ENCODE measurements at regions not wholly inside any gene's neighbourhood (a gene's known extent, or its start where the extent isn't known, plus 50 kb on each side); places are given as distances from the start of the nearest gene placed in this dataset.

DNA sequence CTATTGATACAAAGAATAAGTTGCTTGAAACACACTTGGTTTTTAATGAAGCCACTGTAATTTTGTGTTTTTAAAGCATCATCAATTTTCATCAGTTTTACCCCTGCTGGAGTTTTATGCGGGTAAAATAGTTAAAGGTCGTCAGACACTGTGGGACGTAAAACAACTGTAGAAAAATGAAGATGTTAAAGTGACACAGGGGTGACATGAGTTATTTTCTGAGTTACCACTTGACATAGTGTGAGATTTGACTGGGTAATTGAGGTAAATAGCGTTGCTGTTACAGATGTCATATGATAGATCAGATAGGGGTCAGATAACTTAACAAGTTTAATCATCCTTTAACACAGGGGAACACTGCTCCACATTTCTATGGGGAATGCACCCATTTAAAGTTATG, 297.6 kb downstream of the CHL1 start:
- no peaks in the 10 kb centered on the region for H3K4me1 ChIP-seq (ENCODE audit: insufficient read depth, poor library complexity, severe bottlenecking)
- H3K9me3 ChIP-seq (ENCODE audit: severe bottlenecking), result no peaks in the 10 kb centered on the region
- no peaks in the 10 kb centered on the region for H3K36me3 ChIP-seq (ENCODE audit: low read depth)
- no peak for ATAC-seq (ENCODE audit: low read depth)
- no peak overlapping the region for H3K27ac ChIP-seq (ENCODE audit: poor library complexity, severe bottlenecking)
- no peak for DNase-seq (ENCODE audit: low spot score)
- TF ChIP-seq, protein P1, sequence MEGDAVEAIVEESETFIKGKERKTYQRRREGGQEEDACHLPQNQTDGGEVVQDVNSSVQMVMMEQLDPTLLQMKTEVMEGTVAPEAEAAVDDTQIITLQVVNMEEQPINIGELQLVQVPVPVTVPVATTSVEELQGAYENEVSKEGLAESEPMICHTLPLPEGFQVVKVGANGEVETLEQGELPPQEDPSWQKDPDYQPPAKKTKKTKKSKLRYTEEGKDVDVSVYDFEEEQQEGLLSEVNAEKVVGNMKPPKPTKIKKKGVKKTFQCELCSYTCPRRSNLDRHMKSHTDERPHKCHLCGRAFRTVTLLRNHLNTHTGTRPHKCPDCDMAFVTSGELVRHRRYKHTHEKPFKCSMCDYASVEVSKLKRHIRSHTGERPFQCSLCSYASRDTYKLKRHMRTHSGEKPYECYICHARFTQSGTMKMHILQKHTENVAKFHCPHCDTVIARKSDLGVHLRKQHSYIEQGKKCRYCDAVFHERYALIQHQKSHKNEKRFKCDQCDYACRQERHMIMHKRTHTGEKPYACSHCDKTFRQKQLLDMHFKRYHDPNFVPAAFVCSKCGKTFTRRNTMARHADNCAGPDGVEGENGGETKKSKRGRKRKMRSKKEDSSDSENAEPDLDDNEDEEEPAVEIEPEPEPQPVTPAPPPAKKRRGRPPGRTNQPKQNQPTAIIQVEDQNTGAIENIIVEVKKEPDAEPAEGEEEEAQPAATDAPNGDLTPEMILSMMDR (IDR thresholded peaks at IDR 0.05; ENCODE audit: poor library complexity, severe bottlenecking), result no peak
- no peak overlapping the region for H3K4me3 ChIP-seq (ENCODE audit: severe bottlenecking)
- H3K27me3 ChIP-seq (ENCODE audit: insufficient read depth, poor library complexity, severe bottlenecking), result no peaks in the 10 kb centered on the region

DNA sequence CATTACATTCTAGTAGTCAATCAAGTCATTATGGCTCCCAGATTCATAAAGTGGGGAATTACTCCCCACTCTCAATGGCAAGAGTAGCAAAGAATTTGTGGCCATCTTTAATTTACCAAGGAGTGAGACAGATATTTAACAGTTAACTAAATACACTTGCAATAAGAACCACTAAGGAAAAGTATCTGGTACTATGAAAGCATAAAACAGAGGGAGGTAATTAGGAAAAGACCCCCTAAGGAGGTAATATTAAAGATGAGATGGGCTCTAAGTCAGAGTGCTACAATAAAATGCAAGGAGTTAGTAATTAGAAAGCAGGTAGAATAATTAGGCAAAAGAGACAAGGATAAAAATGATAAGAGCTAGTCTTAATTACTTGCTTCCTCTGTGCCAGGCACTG, 301.9 kb downstream of the CHL1 start:
- no peaks in the 10 kb centered on the region for H3K4me1 ChIP-seq (ENCODE audit: insufficient read depth, poor library complexity, severe bottlenecking)
- DNase-seq (ENCODE audit: low spot score), result no peak
- no peaks in the 10 kb centered on the region for H3K9me3 ChIP-seq (ENCODE audit: severe bottlenecking)
- no peak overlapping the region for H3K27ac ChIP-seq (ENCODE audit: poor library complexity, severe bottlenecking)
- no peak overlapping the region for H3K4me3 ChIP-seq (ENCODE audit: severe bottlenecking)
- TF ChIP-seq, protein P1 (IDR thresholded peaks at IDR 0.05; ENCODE audit: poor library complexity, severe bottlenecking), result no peak
- ATAC-seq (ENCODE audit: low read depth), result no peak
- no peaks in the 10 kb centered on the region for H3K36me3 ChIP-seq (ENCODE audit: low read depth)
- H3K27me3 ChIP-seq (ENCODE audit: insufficient read depth, poor library complexity, severe bottlenecking), result no peaks in the 10 kb centered on the region

DNA sequence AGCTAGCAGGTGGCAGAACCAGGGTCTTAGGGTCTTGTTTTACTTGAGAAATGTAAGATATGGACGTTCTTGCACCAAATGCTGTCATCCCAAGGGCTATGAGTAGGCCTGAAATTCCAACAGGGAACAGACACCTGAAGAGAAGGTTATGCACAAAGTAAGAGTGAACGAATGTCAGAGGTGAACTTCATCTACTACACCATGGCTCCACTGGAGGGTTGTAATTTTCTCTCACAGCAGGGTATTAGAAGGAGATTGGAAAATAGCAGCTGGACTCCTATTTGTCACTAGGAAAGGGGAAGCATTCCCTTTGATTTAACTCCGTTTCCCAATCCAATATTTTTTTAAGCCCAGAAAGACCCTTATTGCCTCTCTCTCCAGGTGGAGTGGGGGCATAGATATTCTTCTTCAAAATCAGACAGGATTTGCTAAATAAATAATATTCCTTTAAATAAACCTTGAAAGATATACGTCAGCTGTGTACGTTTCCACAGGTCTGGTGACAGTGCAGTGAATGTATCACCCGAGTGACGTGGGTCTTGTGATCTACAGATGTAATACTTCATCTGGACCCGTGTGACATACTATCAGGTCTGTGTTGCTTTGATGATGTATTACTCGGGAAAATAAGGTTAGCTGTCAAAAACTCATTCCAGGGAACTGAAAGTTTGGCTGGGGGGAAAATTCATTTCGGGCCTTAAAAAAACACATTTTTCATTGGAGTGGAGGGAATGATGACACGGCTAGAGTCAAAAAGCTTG, 302.6 kb downstream of the CHL1 start:
- Histone ChIP-seq H3K27ac (ENCODE audit: poor library complexity, severe bottlenecking) (no peak overlapping the region), H3K27me3 (ENCODE audit: insufficient read depth, poor library complexity, severe bottlenecking) (no peaks in the 10 kb centered on the region), H3K36me3 (ENCODE audit: low read depth) (no peaks in the 10 kb centered on the region), H3K4me3 (ENCODE audit: severe bottlenecking) (no peak overlapping the region), H3K9me3 (ENCODE audit: severe bottlenecking) (no peaks in the 10 kb centered on the region), H3K4me1 (ENCODE audit: insufficient read depth, poor library complexity, severe bottlenecking) (no peaks in the 10 kb centered on the region)
- TF ChIP-seq, protein P1 (IDR thresholded peaks at IDR 0.05; ENCODE audit: poor library complexity, severe bottlenecking), result no peak
- DNase-seq (ENCODE audit: low spot score) (no peak), ATAC-seq (ENCODE audit: low read depth) (no peak)

DNA sequence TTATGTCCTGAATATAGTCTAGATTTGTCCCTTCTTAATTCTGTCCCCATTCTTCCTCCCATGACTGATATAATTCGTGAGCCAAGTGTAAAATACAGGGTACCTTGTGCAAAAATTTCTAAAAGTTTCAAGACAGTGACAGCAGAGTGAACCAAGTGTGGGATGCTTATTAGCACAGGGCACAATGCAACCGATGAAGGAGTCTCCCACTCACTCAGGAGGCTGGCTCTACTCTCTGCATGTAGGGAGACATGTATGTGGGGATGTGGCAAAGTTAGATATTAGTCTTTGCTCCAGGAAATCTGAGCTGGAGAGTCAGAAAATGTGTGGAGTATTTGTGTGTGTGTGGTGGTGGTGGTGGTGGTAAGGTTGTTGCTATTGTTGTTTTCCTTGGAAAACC, 305.9 kb downstream of the CHL1 start:
- peaks cover 2% of the 10 kb centered on the region for H3K9me3 ChIP-seq (ENCODE audit: severe bottlenecking)
- no peak overlapping the region for H3K4me3 ChIP-seq (ENCODE audit: severe bottlenecking)
- no peaks in the 10 kb centered on the region for H3K27me3 ChIP-seq (ENCODE audit: insufficient read depth, poor library complexity, severe bottlenecking)
- TF ChIP-seq, protein P1 (IDR thresholded peaks at IDR 0.05; ENCODE audit: poor library complexity, severe bottlenecking), result no peak
- H3K36me3 ChIP-seq (ENCODE audit: low read depth), result no peaks in the 10 kb centered on the region
- DNase-seq (ENCODE audit: low spot score) (no peak), ATAC-seq (ENCODE audit: low read depth) (no peak)
- no peak overlapping the region for H3K27ac ChIP-seq (ENCODE audit: poor library complexity, severe bottlenecking)
- no peaks in the 10 kb centered on the region for H3K4me1 ChIP-seq (ENCODE audit: insufficient read depth, poor library complexity, severe bottlenecking)

DNA sequence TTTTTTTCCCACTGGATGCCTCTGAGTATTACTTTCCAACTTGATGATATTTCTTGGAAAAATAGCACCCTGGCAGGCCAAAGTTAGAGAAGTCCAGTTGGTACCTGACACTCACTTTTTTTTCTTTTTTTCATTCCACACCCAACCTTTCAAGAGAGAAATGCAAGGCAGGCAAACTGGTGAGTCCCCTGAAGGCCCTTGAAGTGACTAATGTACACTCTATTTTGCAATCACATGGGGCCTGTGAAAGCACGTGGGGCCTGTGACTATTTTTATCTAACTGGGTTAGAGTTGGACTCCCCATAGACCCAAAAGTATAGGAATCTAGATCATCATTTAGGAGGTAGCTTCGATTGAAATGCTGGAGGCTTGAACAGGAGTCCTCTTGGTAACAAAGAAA, 316.7 kb downstream of the CHL1 start:
- no peaks in the 10 kb centered on the region for H3K27me3 ChIP-seq (ENCODE audit: insufficient read depth, poor library complexity, severe bottlenecking)

More for the DNA sequence above, 316.7 kb downstream of the CHL1 start:
- H3K4me3 ChIP-seq (ENCODE audit: severe bottlenecking), result no peak overlapping the region
- no peak overlapping the region for H3K27ac ChIP-seq (ENCODE audit: poor library complexity, severe bottlenecking)
- no peaks in the 10 kb centered on the region for H3K36me3 ChIP-seq (ENCODE audit: low read depth)
- H3K9me3 ChIP-seq (ENCODE audit: severe bottlenecking), result no peaks in the 10 kb centered on the region
- no peaks in the 10 kb centered on the region for H3K4me1 ChIP-seq (ENCODE audit: insufficient read depth, poor library complexity, severe bottlenecking)
- TF ChIP-seq, protein P1 (IDR thresholded peaks at IDR 0.05; ENCODE audit: poor library complexity, severe bottlenecking), result no peak
- ATAC-seq (ENCODE audit: low read depth) (no peak), DNase-seq (ENCODE audit: low spot score) (no peak)

All from RWPE2 (cell line).